Heart right ventricle (tissue), 16 donors: ENCODE measurements at regions not wholly inside any gene's neighbourhood (a gene's known extent, or its start where the extent isn't known, plus 50 kb on each side); places are given as distances from the start of the nearest gene placed in this dataset.

Experiments
- ATAC-seq, 8 donors: fragments of 200-7000 bp; cut with Tn5 transposase; one replicate each; pipeline ENCODE4 v1.9.1; 2020; ENCODE audit warnings: mild to moderate bottlenecking in 8 of 8, moderate library complexity in 8 of 8, moderate number of reproducible peaks in 1 of 8
- DNase-seq, 2 donors: peaks; one replicate each; pipeline ENCODE4 v3.0.0-alpha.2; 2020
- H3K27ac ChIP-seq, 10 donors: fragments of 200-600 bp; sonication (generic) in 2 of 10; one replicate each; pipeline versions ENCODE4 v1.5.0 to v1.8.0; 2020 to 2022; ENCODE audit warnings: mild to moderate bottlenecking in 3 of 10
- H3K27me3 ChIP-seq, 7 donors: fragments of 200-600 bp; one replicate each; pipeline ENCODE4 v1.8.0; 2021 to 2022; ENCODE audit warnings: mild to moderate bottlenecking in 2 of 7
- H3K36me3 ChIP-seq, 9 donors: fragments of 200-600 bp; sonication (generic) in 1 of 9; one replicate each; pipeline versions ENCODE4 v1.5.0 to v1.8.0; 2020 to 2022; ENCODE audit warnings: mild to moderate bottlenecking in 2 of 9
- H3K4me1 ChIP-seq, 9 donors: fragments of 200-600 bp; sonication (generic) in 1 of 9; one replicate each; pipeline versions ENCODE4 v1.5.0 to v1.8.0; 2020 to 2022; ENCODE audit warnings: mild to moderate bottlenecking in 4 of 9
- H3K4me3 ChIP-seq, 10 donors: fragments of 200-600 bp; sonication (generic) in 2 of 10; one replicate each; pipeline versions ENCODE4 v1.5.0 to v1.8.0; 2020 to 2022; ENCODE audit warnings: mild to moderate bottlenecking in 7 of 10, moderate library complexity in 2 of 10
- H3K9me3 ChIP-seq, 11 donors: fragments of 200-600 bp in 10 of 11; sonication (generic) in 2 of 11; one replicate each; pipeline versions ENCODE4 v1.5.0 to v1.8.0; 2013 to 2022; ENCODE audit warnings: mild to moderate bottlenecking in 2 of 11, control low read depth in 1 of 11, moderate library complexity in 1 of 11
- CTCF ChIP-seq, 9 donors: fragments of 200-600 bp; sonication (generic) in 2 of 9; IDR thresholded peaks; one replicate each; pipeline versions ENCODE4 v1.5.0 to v1.8.0; 2021 to 2022; ENCODE audit warnings: antibody characterized with exemption in 9 of 9, mild to moderate bottlenecking in 5 of 9, moderate library complexity in 1 of 9
- WGBS, 2 donors: extraction: QIAGEN DNeasy Blood & Tissue Kit; methylation state at CpG; one replicate each; pipeline ENCODE4 v1.1.7; 2013; ENCODE audit warnings: inconsistent platforms in 1 of 2; 5-methylcytosine and 5-hydroxymethylcytosine counted together
- intact Hi-C, 10 donors: fragments of 100-400 bp; cut with DNase I; formaldehyde crosslinking; loops; one replicate each; pipeline versions ENCODE4 v1.11.1 to v1.14.2; 2022
- donor health status: Arrhythmogenic right ventricular cardiomyopathy.
- donor health status: ischemic (EF 13 %, LVEDD 7.1; RV severe dilation, severe dysfunction).
- donor health status: healthy with polysubstance abuse.
- donor health status: DM: no; HTN: yes; CAD: no.
- donor health status: DM: no; HTN: no; CAD: no.
- donor health status: ischemic (EF 25% LVEDD 6.9; RV normal size, moderate dysfunction).
- donor health status: ischemic (EF 25% LVEDD 5.7; RV mildly dilated, moderate dysfunction).
- donor health status: healthy.
- donor health status: DM: yes; HTN: yes; CAD: no.
- donor health status: Ischemic cardiomyopathy.
- donor health status: ischemic (EF 35%, LVEDD 5.7; RV mildly dilated, moderate dysfunction).
- donor health status: nonischemic (EF 11% LVEDD 7.7; RV severe dilation, severe dysfunction).
- donor health status: DM: yes; HTN: yes; CAD: no.
- donor health status: PGD.
- donor health status: ischemic (EF 29% LVEDD 5.4; RV normal size, mild dysfunction).
- donor health status: nonischemic (EF 23%, LVEDD 6.1; RV moderate dilation, normal function).

GRCh38 chr16:10314317-10314716, 71.5 kb upstream of the ATF7IP2 start:
- H3K4me3 ChIP-seq: no peak overlapping the region
- WGBS, 2 donors: 86 to 92% methylated on average over 4 of the region's 4 CpGs
- no peak for TF ChIP-seq CTCF (IDR thresholded peaks at IDR 0.05)
- DNase-seq (no peak), ATAC-seq (no peak)
- H3K36me3 ChIP-seq: no peaks in the 10 kb centered on the region
- H3K9me3 ChIP-seq: no peaks in the 10 kb centered on the region
- intact Hi-C loops: loop anchor here in 7 of 10 donors (2.0 to 10.0 kb wide), 4 partner anchors 194 to 600 kb away; no protein-coding TSS in a partner anchor
- H3K4me1 ChIP-seq: no peaks in the 10 kb centered on the region
- no peak overlapping the region for H3K27ac ChIP-seq
- H3K27me3 ChIP-seq: no peaks in the 10 kb centered on the region

GRCh38 chr16:10314811-10315210, 71.0 kb upstream of the ATF7IP2 start:
- ATAC-seq (peak in 2 of 8 donors; percentile 39 to 55), DNase-seq (no peak)
- no peaks in the 10 kb centered on the region for H3K9me3 ChIP-seq
- WGBS, 2 donors: 37 to 41% methylated on average over 4 of the region's 4 CpGs
- H3K27me3 ChIP-seq: no peaks in the 10 kb centered on the region
- H3K4me3 ChIP-seq: no peak overlapping the region
- no peak overlapping the region for H3K27ac ChIP-seq
- H3K36me3 ChIP-seq: no peaks in the 10 kb centered on the region
- TF ChIP-seq CTCF (IDR thresholded peaks at IDR 0.05): peak in 6 of 9 donors; percentile 32 to 59 (median 52)
- intact Hi-C loops: loop anchor here (1.0 to 10.0 kb wide), 7 partner anchors 192 to 600 kb away; no protein-coding TSS in a partner anchor
- H3K4me1 ChIP-seq: no peaks in the 10 kb centered on the region

GRCh38 chr16:10317425-10318001, 68.3 kb upstream of the ATF7IP2 start:
- Histone ChIP-seq H3K4me3 (no peak overlapping the region), H3K27ac (no peak overlapping the region), H3K27me3 (no peaks in the 10 kb centered on the region), H3K4me1 (no peaks in the 10 kb centered on the region), H3K36me3 (no peaks in the 10 kb centered on the region), H3K9me3 (no peaks in the 10 kb centered on the region)
- no peak for TF ChIP-seq CTCF (IDR thresholded peaks at IDR 0.05)
- DNase-seq: no peak
- WGBS, 2 donors: 93 to 96% methylated on average over 3 of the region's 3 CpGs
- ATAC-seq: no peak
- intact Hi-C loops: loop anchor here in 6 of 10 donors (2.0 to 10.0 kb wide), 5 partner anchors 189 to 597 kb away; no protein-coding TSS in a partner anchor

GRCh38 chr16:10318798-10319500, 66.9 kb upstream of the ATF7IP2 start:
- Histone ChIP-seq H3K27ac (no peak overlapping the region), H3K4me3 (no peak overlapping the region), H3K36me3 (no peaks in the 10 kb centered on the region), H3K4me1 (no peaks in the 10 kb centered on the region), H3K27me3 (no peaks in the 10 kb centered on the region), H3K9me3 (no peaks in the 10 kb centered on the region)
- WGBS, 2 donors: 68 to 69% methylated on average over 11 of the region's 11 CpGs
- TF ChIP-seq CTCF (IDR thresholded peaks at IDR 0.05): no peak
- DNase-seq: no peak
- intact Hi-C loops: loop anchor here in 6 of 10 donors (5.0 to 10.0 kb wide), 4 partner anchors 188 to 596 kb away; no protein-coding TSS in a partner anchor
- ATAC-seq: no peak
